CD4-positive, alpha-beta T cell treated with Interleukin-12 subunit alpha and Interleukin-12 subunit beta, for 1 hour (primary cell): ENCODE measurements at regions not wholly inside any gene's neighbourhood (a gene's known extent, or its start where the extent isn't known, plus 50 kb on each side); places are given as distances from the start of the nearest gene placed in this dataset.

ENCODE experiments used
- DNase-seq: peaks from one replicate; pipeline ENCODE4 v3.0.0-alpha.2; 2020

DNA sequence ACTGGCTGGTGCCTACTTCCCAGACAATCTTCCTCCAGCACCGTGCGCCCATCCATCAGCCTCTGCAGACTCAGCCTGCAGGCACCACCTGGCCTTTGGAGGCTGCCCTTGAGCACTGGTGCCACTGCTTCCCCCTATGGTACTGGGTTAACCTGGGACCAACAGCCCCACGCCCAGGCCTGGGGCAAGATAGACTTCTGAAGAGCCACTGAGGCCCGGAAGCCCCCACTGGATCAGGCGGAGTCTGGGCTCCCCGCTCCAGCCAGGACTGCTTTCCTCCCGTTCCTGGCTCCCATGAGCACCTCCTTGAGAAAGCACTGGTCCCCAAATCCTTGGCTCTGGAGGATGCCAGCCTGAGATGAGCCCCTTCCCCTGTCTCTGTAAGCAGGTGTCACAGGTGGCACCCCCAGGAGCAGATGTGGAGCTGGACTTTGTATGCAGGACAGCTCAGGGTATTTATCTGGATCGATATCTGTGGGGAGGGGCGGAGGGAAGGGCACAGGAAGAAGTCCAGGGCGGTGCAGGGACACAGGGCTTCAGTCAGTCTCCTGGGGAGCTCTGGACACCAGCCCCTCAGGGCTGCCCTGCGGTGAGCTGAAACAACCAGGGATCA lies 206.5 kb upstream of the PPP2R2D start:
- no peak for DNase-seq

DNA sequence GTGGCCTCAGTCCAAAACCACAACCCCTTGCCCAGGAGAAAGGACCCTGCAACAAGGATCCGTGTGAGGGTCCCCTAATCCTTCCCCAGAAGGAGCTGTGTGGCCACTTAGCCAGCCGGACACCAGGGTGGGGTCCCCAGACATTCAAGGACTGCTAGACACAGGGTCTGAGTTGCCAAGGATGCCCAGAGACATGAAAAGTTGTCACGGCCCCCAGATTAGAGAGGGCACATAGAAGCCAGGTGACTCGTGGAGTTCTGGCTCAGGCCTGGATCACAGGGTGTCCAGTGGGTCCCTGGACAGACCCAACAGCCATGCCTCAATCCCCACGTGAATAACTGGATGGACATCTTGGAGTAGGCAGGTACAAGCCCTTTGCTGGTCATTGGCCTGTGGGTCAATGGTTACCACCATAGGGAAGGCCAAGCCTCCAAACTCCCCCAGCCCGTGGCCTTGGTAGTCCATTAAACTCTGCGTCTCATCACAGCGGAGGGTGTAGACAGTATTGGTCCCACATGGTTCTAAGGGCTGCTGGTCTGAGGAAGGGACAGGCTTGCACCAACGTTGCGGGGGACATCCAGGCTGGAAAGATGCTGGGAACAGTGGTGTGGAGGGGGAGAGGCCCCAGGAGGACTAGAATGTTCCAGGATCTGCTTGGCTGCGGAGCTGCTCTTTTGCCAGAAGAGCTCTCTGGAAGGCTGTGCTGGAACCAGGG lies 205.9 kb upstream of the PPP2R2D start:
- DNase-seq, result no peak

DNA sequence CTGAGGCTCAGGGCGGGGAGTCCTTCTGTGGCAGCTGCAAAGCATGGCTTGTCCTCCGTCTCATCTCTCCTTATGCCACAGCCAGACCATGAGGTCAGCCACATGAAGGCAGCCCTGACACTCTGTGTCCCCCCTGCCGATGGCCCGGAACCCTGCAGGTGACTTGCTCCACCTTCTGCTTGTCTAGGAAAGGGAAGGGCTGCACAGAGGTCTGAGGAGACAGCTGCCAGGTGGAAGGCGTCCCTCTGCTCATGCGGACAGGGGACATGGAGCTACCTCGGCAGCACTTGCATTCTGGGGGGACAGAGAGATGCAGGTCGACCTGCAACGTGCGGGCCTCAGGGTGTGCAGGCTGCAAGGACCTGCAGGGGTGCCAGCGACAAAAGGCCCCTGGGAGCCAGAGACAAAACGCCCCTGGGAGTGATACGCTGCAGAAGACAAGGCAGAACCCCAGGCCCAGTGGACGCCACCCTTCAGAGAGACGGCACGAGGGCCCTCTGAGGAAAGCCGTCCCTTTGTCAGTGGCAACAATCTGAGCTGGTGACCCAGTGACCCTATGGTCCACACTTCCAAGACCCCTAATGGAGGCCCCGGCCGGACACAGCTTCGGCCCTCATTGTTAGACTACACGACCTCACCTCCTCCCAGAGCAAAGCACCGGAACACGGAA lies 205.2 kb upstream of the PPP2R2D start:
- DNase-seq, result no peak

DNA sequence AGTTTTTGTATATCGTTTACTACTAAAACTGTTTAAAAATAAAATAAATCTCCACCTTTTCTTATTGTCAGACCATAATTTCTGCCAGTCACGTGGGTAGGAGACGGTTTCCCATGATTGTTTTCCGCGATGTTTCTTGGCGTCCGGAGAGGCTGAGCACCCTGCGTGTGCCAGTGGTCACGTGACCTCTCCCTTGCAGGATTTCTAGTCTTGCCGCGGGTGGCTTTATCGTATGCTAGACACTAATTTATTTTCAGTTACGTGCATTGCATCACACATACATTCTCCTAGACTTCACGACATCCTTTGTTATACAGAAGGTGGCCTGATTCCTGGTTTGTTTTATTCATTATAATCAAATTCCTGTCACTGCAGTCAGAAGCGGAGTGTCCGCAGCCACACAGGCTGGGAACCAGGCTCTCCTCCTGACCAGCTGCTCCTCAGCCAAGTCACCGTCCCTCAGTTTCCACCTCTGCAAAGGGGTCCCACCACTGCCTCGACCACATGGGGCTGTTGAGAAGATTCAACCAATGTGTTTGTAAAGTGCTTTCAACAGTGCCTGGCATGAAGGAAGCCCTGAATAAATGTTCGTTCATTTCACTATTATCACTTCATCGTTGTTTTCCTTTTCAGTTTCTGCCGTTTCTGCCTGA lies 203.2 kb upstream of the PPP2R2D start:
- DNase-seq, result no peak

DNA sequence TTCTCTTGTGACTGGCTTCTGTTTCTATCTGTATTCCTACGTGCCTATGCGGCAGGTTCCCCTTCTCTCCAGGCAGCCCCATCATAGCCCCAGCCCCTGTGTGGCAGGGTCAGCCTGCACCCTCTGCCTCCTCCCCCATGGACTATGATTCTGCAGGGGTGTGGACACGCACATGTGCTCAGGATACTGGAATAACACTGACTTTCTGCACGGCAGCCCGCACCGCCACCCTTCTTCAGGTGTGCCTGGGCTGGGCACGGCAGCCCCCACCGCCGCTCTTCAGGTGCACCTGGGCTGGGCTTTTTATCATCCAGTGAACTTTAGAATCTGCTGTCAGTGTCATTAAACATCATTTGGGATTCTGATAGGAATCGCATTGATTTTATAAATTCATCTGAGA lies 202.6 kb upstream of the PPP2R2D start:
- DNase-seq, result no peak

DNA sequence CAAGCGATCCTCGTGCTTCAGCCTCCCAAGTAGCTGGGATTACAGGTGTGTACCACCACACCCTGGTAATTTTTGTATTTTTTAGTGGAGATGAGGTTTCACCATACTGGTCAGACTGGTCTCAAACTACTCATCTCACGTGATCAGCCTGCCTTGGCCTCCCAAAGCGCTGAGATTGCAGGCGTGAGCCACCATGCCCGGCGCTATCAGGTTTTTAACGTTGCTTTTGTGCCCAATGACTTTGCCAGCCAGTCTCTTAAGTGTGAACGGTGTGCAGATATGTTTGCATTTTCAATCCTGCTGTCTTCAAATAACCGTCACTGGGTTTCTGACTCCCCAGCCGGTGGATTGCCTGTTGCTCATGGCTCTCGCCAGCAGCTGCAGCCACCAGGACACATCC lies 201.8 kb upstream of the PPP2R2D start:
- DNase-seq, result no peak

DNA sequence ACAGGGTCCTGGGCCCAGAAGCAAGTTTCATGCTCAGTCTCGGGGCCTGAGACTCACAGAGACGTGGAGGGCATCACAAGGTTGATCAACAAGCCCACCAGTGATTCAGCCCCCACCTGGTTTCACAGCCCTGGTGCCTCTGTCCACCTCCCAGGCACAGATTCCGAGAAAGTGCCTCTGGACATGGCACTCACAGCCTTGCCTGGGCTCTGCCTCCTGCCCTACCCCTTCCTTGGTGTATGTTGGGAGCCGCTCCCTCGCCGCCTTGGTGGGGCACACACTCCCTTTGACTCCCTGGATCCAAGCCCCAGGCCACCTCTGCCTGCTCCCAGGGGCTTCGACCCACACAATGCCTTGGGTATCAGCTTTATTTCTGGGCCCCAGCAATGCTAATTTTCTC lies 200.8 kb upstream of the PPP2R2D start:
- no peak for DNase-seq

DNA sequence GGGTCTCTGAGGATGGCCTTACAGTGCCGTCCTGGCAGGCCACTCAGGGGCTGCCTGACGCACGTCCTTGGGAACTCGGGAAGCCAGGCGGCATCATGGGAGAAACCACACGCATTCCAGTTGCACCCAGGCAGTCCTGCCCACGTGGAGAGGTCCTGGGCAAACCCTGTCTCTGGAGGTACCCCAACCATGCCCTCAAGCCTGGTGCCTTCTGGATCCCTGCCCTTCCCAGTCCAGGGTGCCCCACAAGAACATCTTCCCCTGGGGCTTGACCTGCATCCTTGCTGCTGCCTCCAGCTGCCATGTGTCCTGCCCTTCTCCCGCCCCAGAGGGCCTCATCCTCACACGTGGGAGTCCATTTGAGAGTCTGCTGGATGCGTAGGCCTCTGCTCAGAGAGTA lies 200.3 kb upstream of the PPP2R2D start:
- no peak for DNase-seq

DNA sequence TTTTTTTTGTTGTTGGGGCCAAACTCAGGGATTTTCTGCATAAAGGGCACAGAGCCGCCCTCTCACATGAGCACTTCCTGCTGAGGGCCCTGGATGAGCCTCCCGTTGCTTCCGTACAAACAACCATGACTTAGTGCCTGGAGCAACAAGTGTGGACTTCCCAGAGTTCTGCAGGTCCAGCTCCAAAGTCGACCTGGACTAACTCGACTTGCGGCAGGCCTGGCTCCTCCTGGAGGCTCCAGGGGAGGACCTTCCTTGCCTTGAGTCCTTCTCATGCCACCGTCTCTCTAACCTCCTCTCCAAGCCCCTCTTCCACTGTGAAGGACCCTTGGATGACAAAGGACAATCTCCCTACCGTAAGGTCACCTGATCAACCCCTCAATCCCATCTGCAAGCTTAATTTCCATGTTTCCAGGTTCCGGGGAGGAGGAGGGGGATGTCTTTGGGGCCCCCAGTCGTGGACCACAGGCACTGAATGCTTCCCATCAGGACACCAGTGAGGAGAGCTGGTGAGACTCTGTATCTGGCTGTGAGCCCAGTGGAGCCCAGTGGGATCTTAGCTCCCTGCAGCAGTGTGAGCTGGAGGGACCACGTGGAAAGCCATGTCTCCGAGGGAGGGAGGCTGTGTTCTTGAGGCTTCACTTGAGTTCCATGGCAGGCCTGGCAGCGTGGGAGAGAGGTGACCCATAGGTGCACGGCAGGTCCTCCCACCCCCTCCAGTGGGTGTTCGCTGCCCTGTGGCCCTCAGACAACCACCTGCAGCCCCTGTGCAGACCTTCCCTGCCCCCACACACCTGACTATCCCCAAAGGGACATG lies 199.5 kb upstream of the PPP2R2D start:
- no peak for DNase-seq

DNA sequence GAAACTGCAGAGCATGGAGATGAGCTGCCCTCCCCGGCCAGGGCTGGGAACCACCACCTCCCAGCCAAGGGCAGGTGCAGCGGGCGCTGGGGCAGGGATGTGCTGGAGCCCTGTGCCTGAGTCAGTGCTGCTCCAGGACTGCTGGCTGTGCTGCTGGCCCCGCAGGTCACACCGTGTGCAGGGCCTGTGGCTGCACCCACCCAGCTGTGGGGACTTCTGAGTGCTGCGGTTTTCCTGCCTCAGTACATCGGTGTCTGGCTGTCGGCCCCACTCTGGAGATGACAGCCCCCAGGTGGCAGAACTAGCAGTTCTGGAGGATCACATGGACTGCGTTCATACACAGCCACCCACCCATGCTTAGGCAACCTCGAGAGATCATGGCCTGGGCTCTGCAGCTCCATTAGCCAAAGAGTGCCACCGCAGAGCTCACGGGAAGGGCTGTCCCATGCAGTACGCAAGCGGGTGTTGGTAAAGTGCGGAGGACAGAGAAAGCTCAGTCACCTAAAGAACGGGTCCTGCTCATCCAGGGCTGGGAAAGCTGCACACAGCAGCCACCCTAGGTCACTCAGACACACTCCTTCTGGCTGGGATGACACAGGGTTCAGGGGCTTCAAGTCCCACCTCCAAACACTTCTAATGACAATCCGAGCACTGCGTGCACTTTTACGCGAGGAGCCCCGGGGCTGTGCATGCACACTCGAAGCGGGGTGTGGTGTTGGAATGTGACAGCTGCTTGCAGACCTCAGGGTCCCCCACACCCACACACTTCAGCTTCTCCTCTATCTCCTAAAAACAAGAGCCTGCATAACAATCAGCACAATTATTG lies 198.1 kb upstream of the PPP2R2D start:
- no peak for DNase-seq

DNA sequence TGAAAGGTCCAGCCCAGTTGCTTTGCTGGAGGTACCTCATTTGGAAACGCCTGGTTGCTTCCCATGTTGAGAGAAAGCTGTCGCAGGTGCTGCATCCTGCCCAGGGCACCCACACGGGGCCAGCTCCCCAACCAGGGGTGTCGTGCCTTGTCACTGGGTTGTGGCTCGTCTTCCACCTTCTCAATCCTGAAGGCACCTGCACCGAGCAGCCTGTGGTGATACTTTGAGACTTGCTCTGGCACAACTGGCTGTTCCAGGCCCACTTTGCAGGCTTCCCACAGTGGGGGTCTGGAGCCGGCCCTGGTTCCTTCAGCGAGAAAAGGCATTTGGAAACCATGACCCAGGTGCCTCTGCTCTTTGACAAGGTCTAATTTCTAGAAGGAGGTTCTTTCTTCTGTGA lies 197.3 kb upstream of the PPP2R2D start:
- DNase-seq, result no peak

DNA sequence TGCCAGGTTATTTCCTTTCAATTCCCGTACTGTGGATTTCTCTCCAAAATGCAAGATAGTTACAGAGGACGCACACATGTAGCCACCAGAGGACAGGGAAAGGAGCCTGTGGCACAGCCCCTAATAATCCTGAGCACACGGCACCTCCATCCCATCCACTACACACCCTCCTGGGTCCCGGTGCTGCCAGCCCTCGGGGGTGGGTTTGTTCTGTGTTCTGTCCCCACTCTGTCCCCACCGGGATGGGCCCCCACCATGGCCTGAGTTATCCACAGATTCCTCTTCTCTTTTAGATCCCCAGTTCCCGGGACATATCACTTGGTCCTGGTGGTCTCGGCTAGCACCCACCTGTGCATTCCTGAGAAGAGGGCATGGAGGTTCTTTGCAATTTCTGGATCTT lies 196.9 kb upstream of the PPP2R2D start:
- DNase-seq, result no peak

DNA sequence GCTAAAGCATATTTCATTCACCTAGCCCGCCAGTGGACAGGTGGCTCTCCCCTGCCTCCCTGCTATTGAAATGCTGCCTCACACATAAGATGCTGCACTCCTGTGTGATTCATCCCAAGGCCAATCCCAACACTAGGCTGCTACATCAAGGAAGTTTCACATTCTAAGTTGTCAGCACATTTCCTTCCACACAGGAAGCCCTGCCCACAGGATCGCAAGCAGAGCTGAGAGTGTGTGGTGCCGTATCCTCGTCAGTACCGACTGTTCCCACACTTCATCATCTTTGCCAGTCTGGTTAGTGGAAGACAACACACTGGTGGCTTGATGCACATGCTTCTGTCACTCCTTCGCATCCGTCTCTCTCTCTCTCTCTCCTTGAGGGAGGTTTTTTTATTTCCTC lies 194.3 kb upstream of the PPP2R2D start:
- DNase-seq, result no peak

DNA sequence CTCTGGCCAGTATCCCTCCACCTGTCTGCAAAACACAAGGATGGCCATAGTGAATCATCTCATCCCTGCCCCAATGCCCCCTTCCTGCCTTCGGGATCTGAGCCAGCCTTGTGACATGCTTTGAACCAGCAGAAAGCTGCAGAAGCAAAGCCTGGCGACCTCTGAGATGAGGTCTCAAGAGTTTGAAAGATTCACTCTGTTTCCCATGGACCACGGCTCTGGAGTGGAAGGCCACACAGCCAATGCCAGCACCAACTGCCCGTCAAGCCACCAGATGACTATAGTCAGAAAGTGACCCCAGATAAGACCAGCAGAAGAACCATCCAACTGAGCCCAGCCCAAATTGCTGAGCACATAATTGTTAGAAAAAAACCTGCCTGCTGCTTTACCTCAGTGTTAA lies 193.9 kb upstream of the PPP2R2D start:
- DNase-seq, result no peak

DNA sequence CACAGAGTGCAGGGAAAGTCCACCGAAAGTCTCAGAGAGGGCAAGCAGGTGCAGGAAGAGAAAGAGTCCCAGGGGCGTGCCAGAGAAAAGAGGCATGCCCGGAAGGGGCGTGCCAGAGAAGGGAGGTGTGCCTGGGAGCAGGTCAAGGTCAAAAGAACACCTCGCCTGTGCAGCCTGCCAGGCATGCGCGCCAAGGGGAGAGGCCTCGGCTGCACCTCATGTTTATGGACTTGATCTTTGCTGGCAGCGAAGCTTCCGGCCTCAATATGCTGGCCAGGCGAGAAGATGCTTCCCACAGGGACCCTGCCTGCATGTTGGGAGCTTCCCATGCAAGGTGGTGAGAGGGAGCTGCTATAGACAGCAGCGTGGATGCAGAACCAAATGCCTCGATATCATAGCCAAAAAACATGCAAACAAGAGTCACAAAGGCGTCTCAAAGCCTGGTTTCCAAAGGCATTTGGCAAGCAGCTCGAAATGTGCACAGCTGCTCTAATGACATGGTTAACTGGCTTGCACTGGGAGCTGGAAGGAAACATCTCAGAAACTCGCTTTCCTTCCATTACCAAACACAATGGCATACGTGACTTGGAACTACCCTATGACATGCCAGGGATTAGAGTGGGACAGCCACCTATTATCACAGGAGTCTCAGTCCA lies 192.5 kb upstream of the PPP2R2D start:
- no peak for DNase-seq

DNA sequence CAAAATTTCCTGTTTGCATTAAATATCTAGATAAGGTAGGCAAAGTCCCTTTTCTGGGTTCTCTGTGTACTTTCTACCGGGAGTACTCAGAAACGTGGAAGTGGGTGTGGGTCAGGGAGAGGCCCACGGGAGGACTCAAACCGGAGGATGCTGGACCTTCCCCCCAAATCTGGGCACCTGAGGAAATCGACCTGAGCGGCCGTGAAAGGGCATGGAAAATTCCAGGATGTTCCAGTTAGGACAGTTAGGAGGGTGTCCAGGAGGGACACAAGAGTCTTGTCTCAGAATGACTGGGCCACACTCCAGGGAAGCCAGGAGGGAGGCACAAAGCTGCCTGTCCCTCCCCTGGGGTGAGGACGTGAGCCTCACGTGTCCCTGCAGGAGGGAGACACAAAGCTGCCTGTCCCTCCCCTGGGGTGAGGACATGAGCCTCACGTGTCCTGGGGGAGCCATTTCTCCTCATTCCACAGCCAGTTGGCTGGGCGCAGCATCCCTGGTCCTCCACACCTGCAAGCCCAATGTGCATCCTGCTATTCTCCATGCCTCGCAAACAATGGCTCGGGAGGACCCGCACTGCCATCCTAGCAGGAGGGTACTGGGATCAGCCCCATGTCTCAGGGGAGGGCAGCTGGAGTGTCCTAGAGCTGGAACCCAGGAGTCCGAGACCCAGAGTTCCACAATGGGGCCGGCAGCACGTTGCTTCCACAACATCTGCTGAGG lies 190.5 kb upstream of the PPP2R2D start:
- no peak for DNase-seq

DNA sequence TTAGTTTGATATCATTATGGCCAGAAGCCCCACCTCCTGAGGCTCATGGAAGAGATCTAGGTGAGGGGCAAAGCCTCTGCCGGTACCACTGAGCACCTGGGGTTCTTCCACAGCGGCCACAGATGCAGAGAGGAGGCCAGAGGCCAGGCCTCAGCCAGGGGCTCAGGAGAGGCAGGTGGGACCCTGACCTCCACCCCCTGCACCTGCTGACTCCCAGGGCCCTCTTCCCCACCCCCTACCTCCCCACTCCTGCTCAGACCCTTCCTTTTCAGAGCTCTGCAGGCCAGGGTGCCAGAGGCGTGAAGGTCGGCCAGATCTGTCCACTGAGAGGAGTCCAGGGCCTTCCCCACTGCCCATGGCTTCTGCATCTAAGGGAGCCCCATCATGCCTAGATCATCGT lies 178.7 kb upstream of the PPP2R2D start:
- DNase-seq, result no peak

DNA sequence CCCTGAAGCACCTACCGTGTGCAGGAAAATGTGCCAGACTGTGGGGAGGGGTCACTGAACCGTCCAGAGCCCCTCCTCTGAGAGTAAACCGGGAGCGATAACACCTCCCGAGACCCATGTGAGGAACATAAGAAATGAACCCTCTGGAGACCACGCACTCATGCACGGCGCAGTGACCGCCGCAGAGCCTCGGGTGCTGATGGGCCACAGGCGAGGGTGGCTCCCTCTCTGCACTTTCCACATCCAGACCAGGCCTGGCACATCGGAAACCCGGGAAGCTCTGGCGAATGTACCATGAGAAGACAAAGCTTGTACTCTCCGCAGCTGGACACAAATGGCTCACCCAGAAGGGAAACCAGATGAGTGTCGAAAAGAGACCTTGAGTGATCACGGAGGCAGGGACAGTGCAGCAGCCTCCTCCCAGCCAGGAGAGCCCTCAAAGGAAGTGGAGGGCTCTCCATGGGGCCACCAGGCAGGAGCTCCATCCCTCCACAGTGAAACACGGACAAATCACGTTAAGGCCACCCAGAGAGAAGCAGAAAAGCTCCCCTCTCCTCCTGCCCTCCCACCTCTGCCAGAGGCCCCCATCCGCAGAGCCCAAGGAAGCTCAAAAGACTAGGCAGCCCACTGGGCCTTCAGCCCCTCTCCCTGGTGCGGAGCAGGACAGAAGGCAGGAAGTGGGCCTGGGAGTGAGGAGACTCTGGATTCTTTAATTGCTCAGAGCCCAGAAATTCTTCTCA lies 178.1 kb upstream of the PPP2R2D start:
- DNase-seq, result no peak

DNA sequence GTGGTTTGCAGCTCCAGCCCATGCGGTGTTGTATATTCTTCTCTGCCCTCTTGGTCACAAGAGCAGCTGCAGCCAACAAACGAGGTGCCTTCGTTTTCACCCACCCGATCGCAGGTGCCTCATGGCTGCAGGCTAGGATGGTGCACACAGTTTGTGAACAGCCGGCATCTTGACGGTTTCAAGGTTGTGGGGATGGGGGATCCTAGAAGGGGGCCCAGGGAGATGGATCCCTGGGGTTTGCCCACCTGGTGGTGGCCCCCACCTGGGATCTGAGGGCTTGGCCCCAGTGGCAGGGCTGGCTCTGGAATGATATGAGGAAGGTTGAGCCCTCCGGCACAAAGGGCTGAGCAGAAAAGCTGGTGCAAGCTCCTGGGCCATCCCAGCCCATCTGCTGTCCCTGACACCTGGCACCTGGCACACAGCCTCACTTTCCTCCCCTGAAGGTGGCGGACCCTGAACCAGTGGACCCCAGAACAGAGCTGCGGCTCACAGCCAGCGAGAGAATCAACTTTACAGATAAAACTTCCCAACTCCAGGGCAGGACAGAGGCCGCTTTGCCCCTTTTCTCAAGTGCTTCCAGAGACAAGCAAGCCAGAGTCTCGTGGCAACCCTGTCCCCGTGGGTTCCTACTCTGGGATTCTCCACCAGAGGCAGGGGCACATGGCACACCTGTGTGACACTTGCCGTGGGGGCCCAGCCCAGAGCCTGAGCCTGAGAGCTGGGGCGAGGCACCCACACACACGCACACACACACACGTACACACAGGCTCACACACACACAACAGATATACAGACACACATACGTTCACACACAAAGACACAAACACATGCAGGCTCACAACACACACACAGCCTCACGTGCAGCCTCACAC lies 177.3 kb upstream of the PPP2R2D start:
- no peak for DNase-seq
